RKO (cell line): ENCODE measurements at regions not wholly inside any gene's neighbourhood (a gene's known extent, or its start where the extent isn't known, plus 50 kb on each side); places are given as distances from the start of the nearest gene placed in this dataset.
"Not testable (repeated sequence)": the region's sequence is repeated elsewhere in the genome, so short reads cannot be mapped to it uniquely, and the experiment has no call there.

ENCODE experiments used
- DNase-seq: peaks from one replicate; pipeline ENCODE4 v3.0.0-alpha.2; 2016; ENCODE audit warnings: low spot score

DNA sequence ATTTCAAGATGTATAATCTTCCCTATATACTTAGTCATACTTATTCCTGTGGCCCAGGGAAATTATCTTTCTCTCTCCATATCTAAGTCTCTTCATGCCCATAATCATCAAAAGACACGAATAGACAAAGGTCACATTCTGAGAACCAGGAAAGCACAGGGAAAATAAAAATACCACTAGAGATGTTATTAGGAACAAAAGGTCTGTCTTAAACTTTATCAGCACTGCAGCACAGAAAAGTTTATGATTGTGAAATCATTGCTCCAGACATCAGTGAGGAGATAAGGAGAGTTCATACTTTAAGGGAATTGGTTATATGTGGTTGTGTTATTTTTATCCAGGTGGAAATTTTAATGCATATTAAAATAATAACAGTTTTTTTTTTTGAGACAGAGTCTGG, 974.6 kb upstream of the CELF2 start:
- DNase-seq, result no peak

DNA sequence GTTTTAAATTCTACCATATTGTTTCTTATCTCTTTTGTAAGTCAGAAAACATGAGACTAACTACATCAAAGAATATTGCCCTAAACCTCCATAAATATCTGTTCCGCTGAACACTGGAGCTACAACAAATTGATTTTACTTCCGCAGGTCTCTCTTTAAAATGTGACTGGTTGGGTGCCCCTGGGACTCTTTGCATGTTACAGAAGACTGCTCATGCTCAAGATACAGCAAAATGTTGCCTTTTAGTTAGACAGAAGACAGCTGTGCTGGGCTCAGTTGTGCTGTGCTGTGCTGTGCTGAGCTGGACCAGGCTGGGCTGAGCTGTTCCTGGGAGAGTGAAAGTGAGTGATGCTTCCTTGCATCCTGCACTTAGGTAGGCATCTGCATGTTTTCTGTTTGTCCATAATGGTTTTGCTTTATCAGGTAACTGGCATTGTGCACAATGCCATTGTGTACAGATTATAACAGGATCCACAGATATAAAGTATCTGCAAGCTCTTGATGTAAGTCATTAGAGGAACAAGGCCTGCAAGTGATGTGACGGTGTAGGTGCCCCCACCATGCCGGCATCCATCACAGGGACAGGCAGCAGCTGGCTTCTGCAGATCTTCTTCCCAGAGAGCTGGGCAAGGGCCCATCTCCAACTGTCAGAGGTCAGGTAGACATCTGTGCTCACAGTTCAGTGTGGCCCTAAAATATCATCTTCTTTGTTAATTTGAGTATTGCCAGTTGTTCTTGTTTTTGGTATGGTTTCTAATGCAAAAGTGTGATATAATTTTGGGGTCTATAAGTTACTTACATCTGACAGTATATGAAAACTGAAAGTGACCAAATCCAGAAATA, 972.5 kb upstream of the CELF2 start:
- DNase-seq, result no peak

DNA sequence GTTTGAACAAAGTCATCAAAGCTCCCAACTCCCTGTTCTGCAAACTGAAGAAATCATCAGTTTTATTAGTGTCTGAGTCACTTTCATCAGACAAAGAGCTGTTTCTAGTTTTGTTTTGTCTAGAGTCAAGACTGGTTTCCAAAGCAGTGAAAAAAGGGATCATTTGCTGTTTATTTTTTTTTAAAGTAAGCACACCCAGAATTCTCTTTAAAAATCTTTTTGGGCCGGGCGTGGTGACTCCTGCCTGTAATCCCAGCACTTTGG, 972.0 kb upstream of the CELF2 start:
- DNase-seq, result no peak

DNA sequence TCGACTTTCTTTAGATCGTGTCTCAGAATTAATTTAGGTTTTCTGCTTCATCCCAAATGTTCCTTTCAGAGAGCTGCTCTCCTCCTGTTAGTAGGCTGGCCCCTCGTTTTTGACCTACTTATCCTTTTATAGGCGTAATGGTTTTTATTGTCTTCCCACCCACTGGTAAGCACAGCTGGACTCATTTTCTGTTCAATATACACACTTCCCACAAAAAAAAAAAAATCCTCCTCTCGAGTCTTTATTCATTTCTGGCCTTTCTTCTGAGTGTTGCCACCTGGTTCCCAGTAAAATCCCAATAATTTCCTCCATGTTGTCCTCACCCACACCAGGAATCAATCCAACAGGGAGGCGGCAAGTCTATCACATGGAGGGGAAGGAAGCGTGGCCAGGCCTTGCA, 970.2 kb upstream of the CELF2 start:
- DNase-seq, result no peak

DNA sequence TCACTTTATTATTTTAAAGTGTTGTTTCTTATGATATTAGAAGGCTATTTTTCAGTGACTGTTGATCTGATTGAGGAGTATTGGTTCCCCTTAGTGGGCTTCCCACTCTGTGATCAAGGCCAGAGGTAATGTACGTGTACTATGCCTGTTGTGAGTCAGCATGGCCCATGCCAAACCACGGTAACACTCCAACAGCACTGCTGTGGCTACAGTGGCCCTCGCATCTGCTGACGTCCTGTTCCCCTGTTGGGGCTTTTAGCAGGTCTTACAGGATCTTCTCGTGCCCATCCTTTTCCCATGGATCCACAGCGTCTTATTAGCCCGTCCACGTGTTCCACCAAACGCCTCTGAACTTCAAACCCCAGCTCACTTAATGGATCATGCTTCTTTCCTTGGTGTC, 964.6 kb upstream of the CELF2 start:
- DNase-seq, result no peak

DNA sequence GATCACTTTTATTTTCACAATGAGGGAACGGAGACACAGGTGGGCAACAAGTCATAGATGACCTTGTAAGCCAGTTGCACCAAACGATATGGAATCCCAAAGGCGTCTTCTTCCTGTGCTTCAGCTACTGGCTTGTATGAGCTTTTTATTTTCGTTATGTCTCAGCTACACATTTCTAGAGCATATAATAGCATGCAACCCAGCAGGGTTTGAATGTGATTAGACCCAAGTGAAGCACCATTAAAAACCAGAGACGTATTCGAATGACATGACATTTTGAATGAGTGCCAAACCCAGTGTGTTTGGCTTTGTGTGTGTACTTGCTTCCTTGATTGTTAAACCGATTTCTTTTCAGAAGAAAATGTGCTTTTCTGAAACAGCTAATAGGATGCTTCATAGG, 963.2 kb upstream of the CELF2 start:
- no peak for DNase-seq

DNA sequence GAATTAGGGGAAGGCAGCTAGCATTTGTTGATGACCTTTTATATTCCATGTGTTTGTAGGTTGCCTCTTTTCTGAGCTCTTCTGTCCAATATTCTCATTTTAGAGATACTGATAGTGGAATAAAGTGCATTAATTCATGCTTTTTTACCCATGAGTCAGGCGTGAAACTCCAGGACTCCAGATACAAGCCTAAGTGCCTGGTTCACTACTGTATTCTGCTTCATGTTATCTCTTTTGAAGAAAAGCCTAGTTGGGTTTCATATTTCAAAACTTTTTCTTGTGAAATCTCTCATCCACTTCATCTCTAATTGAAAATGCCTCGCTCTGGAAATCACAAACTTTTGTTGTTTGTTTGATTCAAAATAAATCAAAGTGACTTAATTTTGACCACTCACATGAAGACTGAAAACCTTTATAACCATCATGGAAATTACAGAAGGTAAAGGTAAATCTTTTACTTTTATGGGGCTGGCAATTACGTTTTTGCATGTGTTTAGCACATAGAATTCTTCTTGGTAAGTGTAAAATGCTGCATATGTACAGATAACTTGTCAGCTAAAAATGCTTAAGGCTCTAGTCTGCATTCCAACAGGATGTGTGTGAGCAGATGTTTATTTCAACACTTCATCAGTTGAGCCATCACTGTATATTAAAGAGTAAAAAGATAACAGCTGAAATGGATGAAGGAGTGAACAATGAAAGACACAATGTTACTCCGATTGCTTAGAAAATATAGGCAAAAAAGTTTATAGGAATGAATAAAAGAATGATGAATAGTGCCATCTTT, 961.8 kb upstream of the CELF2 start:
- no peak for DNase-seq

DNA sequence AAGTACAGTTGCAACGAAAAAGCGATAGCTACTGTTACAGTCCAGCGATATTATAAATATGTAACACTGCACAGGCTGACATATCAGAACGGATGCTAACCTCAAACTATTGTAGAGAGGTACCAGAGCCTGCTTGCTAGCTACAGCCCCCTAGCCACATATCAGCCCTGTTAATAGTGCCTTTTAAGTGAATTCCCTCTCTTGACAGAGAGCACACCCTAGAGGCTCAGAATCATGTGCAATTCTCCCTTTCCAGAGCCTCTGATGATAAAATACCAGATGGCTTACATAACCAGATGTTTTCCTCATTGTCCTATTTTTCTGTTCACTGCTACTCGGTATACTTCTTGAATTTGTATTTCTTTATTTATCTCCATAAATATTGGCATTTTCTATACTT, 960.7 kb upstream of the CELF2 start:
- DNase-seq, result no peak

DNA sequence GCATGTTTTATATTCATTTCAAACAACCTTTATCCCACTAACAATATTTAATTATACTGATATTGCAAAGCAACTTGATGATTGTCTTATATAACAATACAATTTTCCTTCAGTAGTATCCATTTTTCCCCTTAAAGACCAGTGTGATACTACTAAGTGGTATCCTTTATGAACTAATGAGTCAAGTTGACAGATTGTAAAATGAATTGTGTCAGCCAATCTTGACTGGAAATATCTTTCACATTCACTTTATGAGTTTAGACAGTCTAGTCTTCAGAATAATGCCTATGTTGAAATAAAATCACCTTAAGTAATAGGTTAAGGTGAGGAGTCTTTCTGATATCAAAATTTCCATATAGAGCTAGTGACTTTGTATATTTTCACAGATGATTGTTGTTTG, 950.0 kb upstream of the CELF2 start:
- no peak for DNase-seq

DNA sequence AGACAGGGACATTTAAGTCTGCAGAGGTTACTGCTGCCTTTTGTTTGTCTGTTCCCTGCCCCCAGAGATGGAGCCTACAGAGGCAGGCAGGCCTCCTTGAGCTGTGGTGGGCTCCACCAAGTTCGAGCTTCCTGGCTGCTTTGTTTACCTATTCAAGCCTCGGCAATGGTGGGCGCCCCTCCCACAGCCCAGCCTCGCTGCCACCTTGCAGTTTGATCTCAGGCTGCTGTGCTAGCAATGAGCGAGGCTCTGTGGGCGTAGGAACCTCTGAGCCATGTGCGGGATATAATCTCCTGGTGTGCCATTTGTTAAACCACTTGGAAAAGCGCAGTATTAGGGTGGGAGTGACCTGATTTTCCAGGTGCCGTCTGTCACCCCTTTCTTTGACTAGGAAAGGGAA, 942.8 kb upstream of the CELF2 start:
- not testable (repeated sequence) for DNase-seq

DNA sequence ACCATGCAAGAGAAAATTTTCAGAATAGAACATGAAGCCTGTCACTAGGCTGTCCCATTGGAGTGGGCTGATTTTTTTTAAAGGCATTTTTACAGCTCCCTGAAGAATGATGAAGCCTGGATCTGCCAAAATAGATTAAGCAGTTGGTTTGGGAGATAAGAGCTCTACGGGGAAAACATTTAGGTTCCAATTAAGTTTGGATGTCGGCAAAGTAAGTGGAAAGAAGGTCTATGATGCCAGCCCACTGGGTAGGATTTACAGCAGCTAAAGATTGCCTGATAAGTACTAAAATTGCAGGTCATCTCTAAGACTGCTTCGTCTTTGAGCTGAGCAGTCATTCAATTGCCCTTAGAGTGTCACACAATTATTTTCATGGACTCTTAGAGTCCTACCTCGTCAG, 939.2 kb upstream of the CELF2 start:
- no peak for DNase-seq

DNA sequence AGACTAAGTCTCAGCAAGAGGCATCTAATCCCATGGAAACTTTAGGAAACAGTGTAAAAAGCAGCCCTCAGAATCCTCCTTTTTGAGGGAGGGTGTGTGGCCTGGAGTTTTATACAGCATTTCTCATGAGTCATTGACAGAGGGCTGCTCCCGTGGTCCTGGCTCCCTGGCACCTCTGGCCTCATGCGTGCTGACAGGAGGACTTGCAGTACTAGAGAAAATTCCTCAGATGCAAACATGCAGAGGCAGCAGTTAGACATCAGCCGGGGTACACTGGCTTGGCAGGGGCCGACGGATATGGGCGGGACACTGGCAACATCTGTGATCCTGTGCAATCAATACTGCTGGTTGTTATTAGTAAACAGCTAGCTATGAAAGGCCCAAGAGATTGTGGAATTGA, 925.1 kb upstream of the CELF2 start:
- DNase-seq, result no peak

DNA sequence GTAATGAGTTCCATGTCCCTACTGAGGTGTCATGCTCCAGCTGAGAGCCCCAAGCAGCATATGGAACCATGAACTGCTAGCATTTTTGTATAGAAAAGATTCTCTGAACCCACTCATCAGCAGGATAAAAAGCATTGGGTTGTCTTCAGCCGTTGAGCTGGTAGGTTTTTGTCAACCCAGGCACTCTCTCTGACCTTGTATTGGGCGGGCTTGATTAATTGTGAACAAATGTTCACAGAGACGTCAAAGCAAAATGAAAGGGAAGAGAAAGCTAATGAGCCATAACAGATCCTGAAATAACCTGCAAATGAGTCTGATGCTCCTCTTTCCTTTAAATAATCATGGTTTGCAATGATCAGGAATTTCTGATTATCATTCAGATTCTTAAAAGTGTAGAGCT, 924.7 kb upstream of the CELF2 start:
- DNase-seq, result no peak

DNA sequence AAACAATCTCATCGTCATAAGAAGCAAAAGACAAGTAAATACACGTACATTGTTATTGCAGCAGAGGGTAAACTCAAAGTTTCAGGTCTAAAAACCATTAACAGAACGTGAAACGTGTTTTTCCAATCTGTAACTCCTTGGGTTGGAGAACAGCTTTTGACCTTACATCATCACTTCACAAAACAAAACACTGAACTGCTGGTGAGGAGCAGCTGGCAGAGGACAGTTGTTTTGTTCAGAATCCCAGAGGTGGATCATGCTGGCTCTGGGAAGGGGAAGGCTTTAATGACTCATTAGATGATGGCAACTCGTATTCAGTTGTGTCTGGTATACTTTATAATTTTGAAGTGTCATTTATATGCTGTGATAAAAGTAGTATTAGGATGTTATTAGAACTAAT, 923.0 kb upstream of the CELF2 start:
- DNase-seq, result no peak

DNA sequence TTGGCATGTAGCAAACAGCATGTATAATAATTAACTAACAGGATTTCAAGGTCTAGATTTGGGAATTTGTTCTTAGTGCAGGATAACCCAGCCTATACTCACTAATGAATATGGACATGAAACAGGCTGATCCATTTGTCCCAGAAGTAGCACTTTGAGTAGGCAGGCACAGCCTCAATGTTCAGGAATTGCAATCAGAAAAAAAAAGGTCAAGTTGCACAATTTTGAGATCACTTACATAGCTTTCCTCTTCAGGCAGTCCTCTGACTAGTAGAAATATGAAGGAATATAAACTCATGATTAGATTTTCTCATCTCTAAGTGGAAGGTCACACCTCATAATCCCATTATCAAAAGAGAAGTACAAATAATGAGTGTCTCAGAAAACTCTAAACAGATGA, 921.4 kb upstream of the CELF2 start:
- DNase-seq, result no peak

DNA sequence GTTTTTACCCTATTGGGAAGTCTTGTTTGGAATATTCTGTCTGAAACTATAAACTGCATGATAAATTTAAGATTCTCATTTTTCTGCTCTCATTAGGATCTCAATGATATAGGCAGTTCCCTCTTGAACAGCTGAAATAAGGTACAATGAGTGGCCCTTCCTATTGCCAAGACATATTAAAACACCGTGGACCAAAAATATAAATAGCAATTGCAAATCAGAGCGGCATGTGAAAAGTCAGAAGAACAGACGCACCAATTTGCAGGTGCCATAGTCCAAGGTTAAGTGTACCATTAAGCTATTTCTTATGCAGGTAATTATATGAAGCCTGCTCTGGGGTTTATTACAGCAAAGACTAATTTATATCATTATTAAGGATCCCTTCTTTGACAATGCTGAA, 920.8 kb upstream of the CELF2 start:
- DNase-seq, result no peak

DNA sequence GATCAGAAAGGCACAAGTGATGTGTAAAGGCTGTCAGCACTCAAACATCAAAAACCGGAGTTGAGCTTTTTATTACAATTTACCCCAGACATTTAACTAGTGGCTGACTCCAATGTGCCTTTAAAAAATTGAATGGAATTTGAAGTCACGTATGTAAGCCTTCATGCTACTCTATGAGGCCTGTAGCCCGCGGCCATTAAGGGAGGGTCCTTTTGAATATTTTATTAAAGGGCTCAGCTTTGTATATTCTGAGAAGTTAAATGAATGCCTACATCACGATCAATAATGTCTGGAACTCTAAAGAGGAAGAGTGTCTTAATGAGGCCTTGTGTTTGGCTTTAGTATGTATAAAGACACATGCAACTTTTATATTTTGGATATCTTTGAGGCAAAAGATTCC, 916.6 kb upstream of the CELF2 start:
- no peak for DNase-seq

DNA sequence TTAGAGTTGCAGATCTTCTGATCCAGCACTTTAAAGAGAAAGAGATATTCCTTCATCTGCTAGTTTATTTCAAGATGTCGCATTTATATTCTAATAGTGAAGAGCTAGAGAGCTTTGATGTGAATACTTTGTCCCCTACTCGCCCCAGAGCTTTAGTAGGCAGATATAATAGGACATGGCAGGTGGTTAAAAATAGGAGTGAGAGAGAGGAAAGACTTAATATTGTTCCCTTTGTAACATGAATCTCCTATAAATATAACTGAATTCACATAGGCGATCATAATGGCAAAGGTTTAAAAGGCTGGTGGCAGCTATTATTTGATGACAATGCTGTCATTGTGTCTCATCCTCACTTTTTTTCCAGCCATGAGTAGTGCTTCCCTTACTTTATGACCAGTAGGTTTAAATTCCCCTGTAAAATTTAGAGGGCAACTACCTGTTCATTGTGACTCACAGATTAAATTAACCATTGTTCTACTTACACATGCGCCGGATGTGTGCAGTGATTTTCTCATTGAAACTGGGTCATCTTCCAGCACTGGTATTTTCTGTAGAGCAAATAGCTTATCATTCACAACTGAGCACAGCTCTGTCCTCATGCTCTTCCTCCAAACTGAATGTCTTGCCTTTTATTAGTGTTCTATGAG, 906.7 kb upstream of the CELF2 start:
- DNase-seq, result no peak

DNA sequence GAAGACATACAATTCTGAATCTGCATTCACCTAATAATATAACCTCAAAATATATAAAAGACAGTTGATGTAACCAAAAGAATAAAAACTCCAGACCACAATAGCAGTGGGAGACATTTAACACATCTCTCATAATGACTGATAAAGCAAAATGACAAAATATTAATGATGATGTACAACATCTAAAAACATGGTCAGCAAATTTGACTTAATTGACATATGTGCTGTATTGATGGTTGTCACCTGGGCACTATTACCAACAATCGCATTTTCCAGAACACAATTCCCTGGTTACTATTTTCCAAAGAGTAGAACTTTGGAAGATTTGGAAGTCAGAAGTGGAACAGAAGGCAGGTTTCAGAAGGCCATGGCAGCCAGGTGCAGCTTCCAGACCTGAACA, 899.5 kb upstream of the CELF2 start:
- no peak for DNase-seq

DNA sequence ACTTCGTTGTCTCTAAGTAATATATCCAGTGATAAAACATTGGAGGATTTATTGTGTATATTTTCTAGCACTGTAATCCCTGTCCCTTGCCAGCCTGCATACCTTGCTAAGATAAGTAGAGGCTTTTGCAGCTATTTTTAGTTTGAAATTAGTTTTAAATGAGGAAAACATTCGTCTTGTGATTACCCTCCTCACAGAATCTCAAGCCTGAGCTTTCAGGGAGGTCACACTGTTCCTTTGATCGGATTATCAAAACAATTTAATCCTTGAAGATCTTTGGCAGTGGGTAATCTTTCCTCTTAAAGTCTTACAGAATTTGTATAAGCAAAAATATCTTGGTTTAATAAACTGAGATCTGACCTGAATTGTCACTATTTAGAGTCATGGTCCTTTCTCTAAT, 897.0 kb upstream of the CELF2 start:
- DNase-seq, result no peak

DNA sequence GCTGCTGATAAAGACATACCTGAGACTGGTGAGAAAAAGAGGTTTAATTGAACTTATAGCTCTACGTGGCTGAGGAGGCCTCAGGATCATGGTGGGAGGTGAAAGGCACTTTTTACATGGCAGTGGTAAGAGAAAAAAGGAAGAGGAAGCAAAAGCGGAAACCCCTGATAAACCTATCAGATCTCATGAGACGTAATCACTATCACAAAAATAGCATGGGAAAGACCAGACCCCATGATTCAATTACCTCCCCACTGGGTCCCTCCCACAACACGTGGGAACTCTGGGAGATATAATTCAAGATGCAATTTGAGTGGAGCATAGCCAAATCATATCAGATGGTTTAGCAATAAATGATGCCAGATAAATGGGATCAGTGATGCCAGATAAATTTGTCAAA, 892.0 kb upstream of the CELF2 start:
- no peak for DNase-seq

DNA sequence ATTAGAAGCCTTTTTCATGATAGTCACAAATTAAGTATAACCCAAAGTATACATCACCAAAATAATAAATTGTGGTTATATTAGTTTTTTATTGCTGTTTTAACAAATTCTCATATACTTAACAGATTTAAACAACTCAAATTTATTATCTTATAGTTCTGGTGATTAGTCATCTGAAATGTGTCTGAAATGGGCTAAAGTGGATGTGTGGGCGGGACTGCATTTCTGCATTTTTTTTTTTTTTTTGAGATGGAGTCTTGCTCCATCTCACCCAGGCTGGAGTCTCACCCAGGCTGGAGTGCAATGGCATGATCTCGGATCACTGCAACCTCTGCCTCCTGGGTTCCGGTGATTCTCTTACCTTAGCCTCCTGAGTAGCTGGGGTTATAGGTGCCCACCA, 891.5 kb upstream of the CELF2 start:
- DNase-seq, result no peak

DNA sequence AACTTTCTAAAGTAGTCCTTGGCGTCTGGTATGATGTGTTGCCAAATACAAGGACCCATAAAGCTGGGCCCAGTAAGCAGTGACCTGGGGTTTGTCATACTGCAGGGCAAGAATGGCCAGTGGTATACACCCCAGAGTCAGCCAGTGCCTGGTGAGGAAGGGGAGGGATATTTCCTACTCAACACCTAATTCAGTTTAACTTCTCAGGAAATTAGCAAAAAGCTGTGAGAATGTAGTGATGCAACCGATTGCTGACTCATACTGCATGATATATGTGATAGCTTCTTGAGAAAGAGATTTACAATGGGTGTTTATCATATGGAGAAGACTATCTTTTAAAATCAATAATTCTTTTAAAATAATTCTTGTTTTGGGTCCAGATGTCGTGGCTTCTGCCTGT, 889.3 kb upstream of the CELF2 start:
- peak; percentile 25 for DNase-seq

DNA sequence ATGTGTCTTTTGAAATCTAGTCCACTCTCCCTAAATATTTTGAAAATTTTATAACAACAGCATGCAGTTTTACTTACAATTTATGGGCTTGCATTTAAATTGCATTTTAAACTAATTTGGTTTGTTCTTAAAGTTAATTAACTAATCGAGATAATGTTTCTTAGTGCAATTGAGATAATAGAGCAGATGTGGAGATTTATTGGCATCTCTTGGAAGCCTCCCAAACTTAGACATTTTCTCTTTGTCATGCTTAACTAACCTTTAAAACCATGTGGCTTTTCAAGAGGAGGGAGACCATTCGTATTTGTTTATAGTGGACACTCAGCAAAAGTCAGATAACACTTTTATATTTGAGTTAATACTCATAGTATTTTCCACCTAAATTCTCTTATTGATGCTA, 887.0 kb upstream of the CELF2 start:
- DNase-seq, result no peak
